ENCODE measurements at regions not wholly inside any gene's neighbourhood (a gene's known extent, or its start where the extent isn't known, plus 50 kb on each side); places are given as distances from the start of the nearest gene placed in this dataset.

DNA sequence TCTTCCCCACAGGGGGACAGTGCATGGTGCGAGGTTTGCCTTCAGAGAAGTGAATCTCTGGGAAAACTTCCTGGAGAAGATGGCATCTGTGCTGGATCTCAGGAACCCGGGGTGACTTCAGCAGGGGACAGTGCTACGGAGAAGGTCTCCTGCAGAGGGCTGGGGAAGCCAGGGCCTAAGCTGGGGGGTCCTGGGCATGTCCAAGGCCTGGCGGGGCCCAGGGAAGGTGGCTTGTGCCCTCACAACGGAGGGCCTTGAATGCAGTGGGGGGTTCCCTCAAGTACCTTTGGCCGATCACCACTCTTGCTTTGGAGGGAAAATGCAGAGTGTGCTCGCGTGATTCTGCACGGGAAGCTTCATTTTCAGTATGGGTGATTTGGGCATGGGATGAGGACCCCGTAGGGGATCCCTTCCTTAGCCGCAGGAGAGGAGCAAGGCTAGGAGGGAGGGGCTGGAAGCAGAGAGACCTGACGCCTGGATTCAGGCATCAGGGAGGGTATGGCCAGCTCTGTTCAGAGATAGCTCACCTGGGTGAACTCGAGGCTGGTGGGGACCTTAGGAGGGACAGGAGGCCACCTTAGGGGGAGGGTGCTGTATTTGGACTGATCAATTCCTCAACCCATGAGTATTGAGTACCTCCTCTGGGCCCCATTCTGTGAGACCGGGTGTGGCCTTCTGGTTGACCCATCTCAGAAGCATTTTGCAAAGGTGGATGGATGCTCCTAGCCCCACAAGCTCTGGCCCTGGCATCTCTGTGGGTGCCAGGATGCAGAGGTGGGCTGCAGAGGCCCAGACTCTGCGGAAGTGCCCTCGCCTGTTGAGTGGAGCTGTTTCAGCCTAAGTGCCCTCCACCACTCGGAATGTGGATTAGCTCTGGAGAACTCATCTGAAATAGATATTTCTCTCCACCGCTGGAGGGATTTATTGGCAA is 529.4 kb downstream of the TBC1D22A start:
- H3K27ac ChIP-seq: no peak overlapping the region
- no peak overlapping the region for H3K4me3 ChIP-seq
- H3K27me3 ChIP-seq (replicated peaks; ENCODE audit: insufficient read depth): no peaks in the 10 kb centered on the region
- H3K79me2 ChIP-seq (ENCODE audit: insufficient read depth): no peaks in the 10 kb centered on the region
- H2AFZ ChIP-seq: no peak overlapping the region
- DNase-seq: no peak
- no peaks in the 10 kb centered on the region for H3K4me1 ChIP-seq (ENCODE audit: insufficient read depth)
- 63 to 65% methylated on average over 18 of the region's 18 CpGs for WGBS, 2 experiments (ENCODE audit: low coverage in 1 of 2, low lambda C conversion rate in 2 of 2, missing lambda C conversion rate in 2 of 2)
- in situ Hi-C loops (cut with MboI): no loop called here
- H3K36me3 ChIP-seq (ENCODE audit: low read depth): no peaks in the 10 kb centered on the region
- H3K9ac ChIP-seq: no peak overlapping the region
- no peaks in the 10 kb centered on the region for H4K20me1 ChIP-seq (ENCODE audit: insufficient read depth)
- no peaks in the 10 kb centered on the region for H3K9me2 ChIP-seq (ENCODE audit: insufficient read depth)
- H3K4me2 ChIP-seq (ENCODE audit: unreplicated experiment): no peak overlapping the region
- no peaks in the 10 kb centered on the region for H3F3A ChIP-seq (ENCODE audit: insufficient read depth)
- no peaks in the 10 kb centered on the region for H3K9me3 ChIP-seq (ENCODE audit: low read depth)
- TF ChIP-seq EZH2phosphoT487 (IDR thresholded peaks at IDR 0.05; ENCODE audit: insufficient read depth, low read depth): no peak

- Histone ChIP-seq H3K27ac (no peak overlapping the region), H3K9me3 (ENCODE audit: low read depth) (no peaks in the 10 kb centered on the region), H2AFZ (no peak overlapping the region), H3K9ac (no peak overlapping the region), H3K36me3 (ENCODE audit: low read depth) (no peaks in the 10 kb centered on the region), H3F3A (ENCODE audit: insufficient read depth) (no peaks in the 10 kb centered on the region), H3K4me1 (ENCODE audit: insufficient read depth) (no peaks in the 10 kb centered on the region), H3K4me2 (ENCODE audit: unreplicated experiment) (no peak overlapping the region), H3K27me3 (replicated peaks; ENCODE audit: insufficient read depth) (no peaks in the 10 kb centered on the region), H4K20me1 (ENCODE audit: insufficient read depth) (no peaks in the 10 kb centered on the region), H3K9me2 (ENCODE audit: insufficient read depth) (no peaks in the 10 kb centered on the region), H3K4me3 (no peak overlapping the region), H3K79me2 (ENCODE audit: insufficient read depth) (no peaks in the 10 kb centered on the region)
- no peak for DNase-seq
- TF ChIP-seq EZH2 (IDR thresholded peaks at IDR 0.05; ENCODE audit: insufficient read depth, poor library complexity, severe bottlenecking) (no peak), EZH2phosphoT487 (IDR thresholded peaks at IDR 0.05; ENCODE audit: insufficient read depth, low read depth) (no peak)
- in situ Hi-C loops (cut with MboI): no loop called here
- WGBS, 2 experiments (ENCODE audit: low coverage in 1 of 2, low lambda C conversion rate in 2 of 2, missing lambda C conversion rate in 2 of 2): 75 to 76% methylated on average over 20 of the region's 20 CpGs
These were observed 528.4 kb downstream of the TBC1D22A start for GRCh38 chr22:47290706-47291430.

DNA sequence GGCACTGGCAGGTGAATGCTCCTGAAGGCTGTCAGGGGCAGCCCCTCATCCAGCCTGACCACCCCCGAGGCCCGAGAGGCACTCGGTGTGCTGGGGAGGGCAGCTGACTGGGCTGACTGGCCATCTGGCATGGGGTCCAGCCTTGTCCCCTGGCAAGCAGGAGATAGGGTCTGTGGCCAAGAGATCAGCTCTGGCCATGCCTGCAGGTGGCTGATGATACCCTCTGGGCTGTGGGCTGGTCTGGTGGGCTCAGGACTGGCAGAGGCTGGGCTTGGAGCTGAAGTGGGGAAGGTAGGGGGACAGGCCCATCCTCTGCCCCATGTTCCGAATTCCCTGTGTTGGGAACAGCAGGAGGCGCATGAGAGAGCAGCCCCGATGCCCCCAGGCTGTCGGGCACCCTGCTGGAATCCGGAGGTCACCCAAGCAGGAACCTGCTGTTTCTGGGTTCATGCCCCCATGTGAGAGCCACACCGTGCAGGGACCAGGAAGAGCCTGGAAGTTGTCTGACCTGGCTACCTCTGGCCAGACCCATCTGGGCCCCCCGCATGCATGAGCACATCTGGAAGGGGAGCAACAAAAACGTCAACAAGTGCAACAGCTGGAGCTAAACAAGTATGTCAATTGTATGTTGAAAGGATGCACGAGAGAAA is 527.0 kb downstream of the TBC1D22A start:
- H3K27ac ChIP-seq: no peak overlapping the region
- H3K79me2 ChIP-seq (ENCODE audit: insufficient read depth): no peaks in the 10 kb centered on the region
- TF ChIP-seq EZH2 (IDR thresholded peaks at IDR 0.05; ENCODE audit: insufficient read depth, poor library complexity, severe bottlenecking) (no peak), EZH2phosphoT487 (IDR thresholded peaks at IDR 0.05; ENCODE audit: insufficient read depth, low read depth) (no peak)
- H3K4me3 ChIP-seq: no peak overlapping the region
- no peaks in the 10 kb centered on the region for H3K9me2 ChIP-seq (ENCODE audit: insufficient read depth)
- no peaks in the 10 kb centered on the region for H3K4me1 ChIP-seq (ENCODE audit: insufficient read depth)
- H3K9ac ChIP-seq: no peak overlapping the region
- H4K20me1 ChIP-seq (ENCODE audit: insufficient read depth): no peaks in the 10 kb centered on the region
- DNase-seq: no peak
- H2AFZ ChIP-seq: no peak overlapping the region
- no peaks in the 10 kb centered on the region for H3K36me3 ChIP-seq (ENCODE audit: low read depth)
- H3K4me2 ChIP-seq (ENCODE audit: unreplicated experiment): no peak overlapping the region
- no peaks in the 10 kb centered on the region for H3K27me3 ChIP-seq (replicated peaks; ENCODE audit: insufficient read depth)
- 41 to 51% methylated on average over 11 to 12 of the region's 12 CpGs for WGBS, 2 experiments (ENCODE audit: low coverage in 1 of 2, low lambda C conversion rate in 2 of 2, missing lambda C conversion rate in 2 of 2)
- in situ Hi-C loops (cut with MboI): no loop called here
- no peaks in the 10 kb centered on the region for H3F3A ChIP-seq (ENCODE audit: insufficient read depth)
- H3K9me3 ChIP-seq (ENCODE audit: low read depth): no peaks in the 10 kb centered on the region

DNA sequence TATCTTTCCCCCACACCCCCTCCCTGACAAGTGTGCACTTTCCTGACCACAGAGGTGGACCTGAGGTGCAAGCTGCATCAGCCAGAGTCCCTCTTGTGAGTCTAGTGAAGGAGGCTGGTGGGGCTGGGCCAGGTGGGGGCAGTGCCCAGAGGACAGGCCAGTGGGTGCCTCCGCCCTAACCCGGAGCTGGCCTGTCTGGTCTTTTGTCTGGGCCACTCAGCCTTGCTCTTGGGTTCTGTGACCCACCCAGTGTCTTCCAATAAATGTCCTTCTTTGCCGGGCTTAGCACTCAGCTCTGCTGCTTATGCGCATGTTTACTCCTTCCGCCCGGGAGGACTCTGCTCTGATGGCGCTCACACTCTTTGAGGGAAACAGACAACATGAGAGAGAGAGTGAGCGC is 526.2 kb downstream of the TBC1D22A start:
- Histone ChIP-seq H3K4me2 (ENCODE audit: unreplicated experiment) (no peak overlapping the region), H3K27me3 (replicated peaks; ENCODE audit: insufficient read depth) (no peaks in the 10 kb centered on the region), H3K36me3 (ENCODE audit: low read depth) (no peaks in the 10 kb centered on the region), H3K9ac (no peak overlapping the region), H2AFZ (no peak overlapping the region), H4K20me1 (ENCODE audit: insufficient read depth) (no peaks in the 10 kb centered on the region), H3F3A (ENCODE audit: insufficient read depth) (no peaks in the 10 kb centered on the region), H3K9me3 (ENCODE audit: low read depth) (no peaks in the 10 kb centered on the region), H3K79me2 (ENCODE audit: insufficient read depth) (no peaks in the 10 kb centered on the region), H3K9me2 (ENCODE audit: insufficient read depth) (no peaks in the 10 kb centered on the region), H3K4me1 (ENCODE audit: insufficient read depth) (no peaks in the 10 kb centered on the region), H3K4me3 (no peak overlapping the region), H3K27ac (no peak overlapping the region)
- no peak for DNase-seq
- WGBS, 2 experiments (ENCODE audit: low coverage in 1 of 2, low lambda C conversion rate in 2 of 2, missing lambda C conversion rate in 2 of 2): 58 to 73% methylated on average over 6 to 8 of the region's 8 CpGs
- in situ Hi-C loops (cut with MboI): no loop called here
- no peak for TF ChIP-seq EZH2 (IDR thresholded peaks at IDR 0.05; ENCODE audit: insufficient read depth, poor library complexity, severe bottlenecking)
- TF ChIP-seq EZH2phosphoT487 (IDR thresholded peaks at IDR 0.05; ENCODE audit: insufficient read depth, low read depth): no peak
